Activated CD4-positive, alpha-beta T cell treated with anti-CD3 and anti-CD28 coated beads, Interleukin-2, amount 10 ng/mL, durations not matched to agents 24 days and 14 days (primary cell): ENCODE measurements at regions not wholly inside any gene's neighbourhood (a gene's known extent, or its start where the extent isn't known, plus 50 kb on each side); places are given as distances from the start of the nearest gene placed in this dataset.

Experiments
- DNase-seq: peaks from one replicate; pipeline ENCODE4 v3.0.0; 2022
- H3K27ac Mint-ChIP-seq: one replicate; pipeline ENCODE4 v1.8.0; 2022; ENCODE audit warnings: mild to moderate bottlenecking, mixed read lengths
- H3K27me3 Mint-ChIP-seq: one replicate; pipeline ENCODE4 v1.8.0; 2022; ENCODE audit warnings: mixed read lengths
- H3K36me3 Mint-ChIP-seq: one replicate; pipeline ENCODE4 v1.8.0; 2022; ENCODE audit warnings: low read depth, mild to moderate bottlenecking, mixed read lengths
- H3K4me1 Mint-ChIP-seq: one replicate; pipeline ENCODE4 v1.8.0; 2021; ENCODE audit warnings: mixed read lengths
- H3K4me3 Mint-ChIP-seq: one replicate; pipeline ENCODE4 v1.8.0; 2022; ENCODE audit warnings: mild to moderate bottlenecking, moderate library complexity, mixed read lengths
- H3K9me3 Mint-ChIP-seq: one replicate; pipeline ENCODE4 v1.8.0; 2021; ENCODE audit warnings: mixed read lengths
- intact Hi-C: fragments of 100-400 bp; cut with micrococcal nuclease; formaldehyde crosslinking; loops from one replicate; pipeline ENCODE4 v1.15.1; 2023

DNA sequence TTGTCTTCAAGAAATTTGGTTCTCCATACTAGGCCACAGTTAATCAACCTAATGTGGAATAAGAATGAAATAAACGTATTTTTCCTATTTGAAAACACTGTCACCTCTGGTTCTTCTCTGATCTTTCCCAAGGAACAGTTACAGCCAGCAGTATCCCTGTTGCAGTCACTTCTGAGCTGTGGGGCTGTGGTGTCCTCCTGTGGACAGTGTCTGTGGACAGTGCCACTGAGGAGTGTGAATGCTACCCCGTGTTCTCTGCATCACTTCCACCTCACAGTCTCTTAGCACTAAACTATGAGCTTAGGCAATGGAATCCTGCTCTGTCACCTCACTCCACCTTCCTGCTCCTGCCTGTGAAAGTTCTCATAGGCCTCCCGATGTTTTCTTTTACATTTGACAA, 817.5 kb downstream of the VGLL3 start:
- Mint-ChIP-seq H3K36me3 (no peaks in the 10 kb centered on the region), H3K9me3 (no peaks in the 10 kb centered on the region), H3K27me3 (no peaks in the 10 kb centered on the region), H3K27ac (no peak overlapping the region), H3K4me3 (no peak overlapping the region), H3K4me1 (no peaks in the 10 kb centered on the region)
- intact Hi-C loops = no loop called here
- no peak for DNase-seq

DNA sequence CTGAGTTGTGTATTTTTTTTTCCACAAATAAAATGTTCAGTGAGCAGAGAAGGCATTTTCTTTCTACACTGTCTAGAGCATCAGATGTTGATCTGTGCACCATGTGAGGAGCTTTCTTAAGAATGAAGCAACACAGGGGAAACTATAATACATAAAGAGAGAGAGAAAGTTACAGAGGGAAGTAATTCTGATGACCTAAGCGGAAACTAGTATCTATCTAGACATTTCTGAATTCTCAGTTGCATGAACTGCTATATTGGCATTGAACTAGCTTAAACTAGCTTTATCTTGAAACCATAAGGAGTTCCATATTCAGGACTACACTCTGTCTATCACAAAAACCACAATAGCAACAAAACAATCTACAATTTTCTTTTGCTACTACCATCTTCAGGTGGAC, 822.4 kb downstream of the VGLL3 start:
- H3K4me1 Mint-ChIP-seq = no peaks in the 10 kb centered on the region
- H3K27ac Mint-ChIP-seq = no peak overlapping the region
- DNase-seq = no peak
- H3K27me3 Mint-ChIP-seq = no peaks in the 10 kb centered on the region
- H3K4me3 Mint-ChIP-seq = no peak overlapping the region
- H3K9me3 Mint-ChIP-seq = no peaks in the 10 kb centered on the region
- H3K36me3 Mint-ChIP-seq = no peaks in the 10 kb centered on the region
- intact Hi-C loops = no loop called here

DNA sequence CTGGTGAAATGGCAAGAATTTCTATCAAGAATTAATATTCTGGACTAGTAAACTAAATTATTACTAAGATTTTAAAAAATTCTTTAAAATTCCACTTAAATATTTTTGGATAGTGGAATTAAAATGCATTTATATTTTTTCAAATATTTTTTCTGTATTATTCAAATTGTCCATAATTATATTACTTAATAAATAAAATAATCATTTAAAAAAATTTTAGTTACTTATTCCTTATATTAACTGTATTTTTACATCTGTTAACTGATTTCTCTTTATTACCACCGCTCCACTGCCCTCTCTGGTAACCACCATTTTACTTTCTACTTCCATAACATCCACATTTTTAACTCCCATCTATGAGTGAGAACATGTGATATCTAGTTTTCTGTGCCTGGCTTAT, 828.4 kb downstream of the VGLL3 start:
- intact Hi-C loops = no loop called here
- no peaks in the 10 kb centered on the region for H3K4me1 Mint-ChIP-seq
- no peaks in the 10 kb centered on the region for H3K9me3 Mint-ChIP-seq
- no peak overlapping the region for H3K4me3 Mint-ChIP-seq
- H3K36me3 Mint-ChIP-seq = no peaks in the 10 kb centered on the region
- no peaks in the 10 kb centered on the region for H3K27me3 Mint-ChIP-seq
- H3K27ac Mint-ChIP-seq = no peak overlapping the region
- DNase-seq = no peak

DNA sequence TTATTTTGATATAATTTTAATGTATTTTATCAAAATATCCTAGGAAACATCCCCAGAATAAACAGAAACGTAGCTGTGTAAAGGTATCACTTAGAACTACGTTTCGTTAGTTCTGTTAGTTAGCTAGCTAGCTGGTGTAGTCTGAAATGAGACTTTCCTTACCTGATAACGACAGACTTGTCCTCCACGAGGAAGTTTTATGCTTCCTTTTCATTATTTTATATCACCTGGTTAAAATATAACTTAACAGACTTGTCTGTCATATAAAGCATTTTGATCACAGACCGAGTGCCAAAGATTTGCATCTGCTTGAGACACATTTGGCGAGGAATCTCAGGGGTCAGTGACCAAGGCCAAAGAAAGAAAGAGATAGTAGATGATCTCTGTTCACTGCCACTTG, 829.5 kb downstream of the VGLL3 start:
- H3K4me1 Mint-ChIP-seq = no peaks in the 10 kb centered on the region
- no peak overlapping the region for H3K27ac Mint-ChIP-seq
- intact Hi-C loops = no loop called here
- no peak overlapping the region for H3K4me3 Mint-ChIP-seq
- no peaks in the 10 kb centered on the region for H3K27me3 Mint-ChIP-seq
- no peak for DNase-seq
- H3K9me3 Mint-ChIP-seq = no peaks in the 10 kb centered on the region
- H3K36me3 Mint-ChIP-seq = no peaks in the 10 kb centered on the region

DNA sequence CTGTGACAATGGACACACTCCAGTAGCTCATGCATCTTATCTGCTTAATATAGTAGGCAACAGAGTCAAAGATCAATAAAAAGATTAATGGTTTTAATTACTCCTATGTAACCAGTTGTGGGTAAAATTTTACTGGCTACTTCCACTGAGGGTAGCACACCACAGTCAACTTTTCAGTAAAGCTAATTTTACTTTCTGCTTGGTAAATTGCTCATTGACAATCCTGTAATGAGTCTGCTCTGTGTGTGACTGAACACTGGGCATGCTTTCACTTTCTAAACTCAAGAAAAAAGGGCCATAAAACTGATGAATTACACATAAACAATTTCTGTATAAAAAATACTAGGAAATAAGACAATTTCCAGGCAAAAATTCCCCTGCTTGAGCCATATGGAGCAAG, 838.3 kb downstream of the VGLL3 start:
- intact Hi-C loops = no loop called here
- Mint-ChIP-seq H3K27me3 (no peaks in the 10 kb centered on the region), H3K27ac (no peak overlapping the region), H3K4me1 (no peaks in the 10 kb centered on the region), H3K36me3 (no peaks in the 10 kb centered on the region), H3K9me3 (no peaks in the 10 kb centered on the region), H3K4me3 (no peak overlapping the region)
- no peak for DNase-seq

DNA sequence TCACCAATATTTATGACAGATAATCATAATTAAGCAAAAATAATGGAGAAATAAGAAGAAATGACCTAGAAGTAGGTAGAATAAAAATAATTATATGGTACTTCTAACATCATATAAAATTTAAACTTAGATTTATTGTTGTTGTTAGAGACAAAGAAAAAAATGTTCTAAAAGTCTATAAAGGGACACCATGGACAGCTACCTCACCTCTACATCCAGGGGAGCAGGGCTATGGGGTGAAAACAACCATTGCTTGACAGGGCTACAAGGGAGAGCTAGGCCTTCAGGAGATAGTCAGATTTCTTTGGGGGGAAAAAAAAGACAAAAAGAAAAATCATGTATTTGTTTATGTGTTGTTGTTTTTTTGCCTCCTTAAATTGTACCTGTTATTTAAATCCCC, 841.9 kb downstream of the VGLL3 start:
- Mint-ChIP-seq H3K27ac (no peak overlapping the region), H3K4me3 (no peak overlapping the region), H3K27me3 (no peaks in the 10 kb centered on the region), H3K36me3 (no peaks in the 10 kb centered on the region), H3K9me3 (peaks cover 3% of the 10 kb centered on the region), H3K4me1 (no peaks in the 10 kb centered on the region)
- intact Hi-C loops = no loop called here
- DNase-seq = no peak

DNA sequence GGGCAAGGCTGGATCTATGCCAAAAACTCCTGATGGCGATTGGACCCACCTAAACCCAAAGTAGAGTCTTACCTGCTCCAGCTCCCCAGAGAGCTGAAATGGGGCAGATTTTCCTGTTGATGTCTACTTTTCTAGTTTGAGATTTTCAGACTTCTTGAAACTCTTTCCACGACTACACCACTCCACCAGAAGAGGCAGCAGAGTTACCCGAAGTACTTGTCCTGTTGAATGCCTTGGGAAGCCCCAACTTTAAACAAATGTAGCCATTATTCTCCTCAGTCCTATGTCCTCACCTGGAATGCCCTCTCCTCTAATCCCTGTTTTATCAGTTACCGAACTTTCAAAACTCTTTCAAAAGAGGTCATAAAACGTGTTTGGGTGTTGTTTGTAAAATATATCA, 843.8 kb downstream of the VGLL3 start:
- Mint-ChIP-seq H3K4me1 (no peaks in the 10 kb centered on the region), H3K36me3 (no peaks in the 10 kb centered on the region), H3K27me3 (no peaks in the 10 kb centered on the region), H3K27ac (no peak overlapping the region), H3K9me3 (peaks cover 3% of the 10 kb centered on the region), H3K4me3 (no peak overlapping the region)
- DNase-seq = no peak
- intact Hi-C loops = no loop called here

DNA sequence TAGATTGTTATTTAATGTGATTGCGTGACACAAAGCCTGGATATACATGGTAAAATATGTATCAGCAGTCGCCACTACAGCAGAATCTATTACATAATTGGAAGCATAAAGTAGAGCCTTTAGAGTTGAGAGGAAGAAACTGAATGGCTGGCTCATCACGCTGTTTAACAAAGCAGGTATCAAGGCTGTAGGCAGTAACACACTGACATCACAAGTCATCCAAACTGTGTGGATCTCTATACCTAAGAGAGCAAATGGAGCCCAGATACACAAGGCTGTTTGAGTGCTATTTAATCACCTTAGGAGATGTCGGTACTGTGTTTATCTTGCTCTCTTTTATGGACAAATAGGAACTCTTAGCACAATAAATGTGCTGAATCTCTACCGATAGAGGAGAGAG, 864.4 kb downstream of the VGLL3 start:
- DNase-seq = no peak
- H3K27me3 Mint-ChIP-seq = no peaks in the 10 kb centered on the region
- no peak overlapping the region for H3K4me3 Mint-ChIP-seq
- no peaks in the 10 kb centered on the region for H3K36me3 Mint-ChIP-seq
- intact Hi-C loops = no loop called here
- no peaks in the 10 kb centered on the region for H3K9me3 Mint-ChIP-seq
- H3K27ac Mint-ChIP-seq = no peak overlapping the region
- no peaks in the 10 kb centered on the region for H3K4me1 Mint-ChIP-seq
